Common myeloid progenitor, CD34-positive (primary cell): ENCODE measurements at regions not wholly inside any gene's neighbourhood (a gene's known extent, or its start where the extent isn't known, plus 50 kb on each side); places are given as distances from the start of the nearest gene placed in this dataset.

ENCODE experiments used
- CTCF ChIA-PET: fragments of 350-600 bp; sonication (Branson Sonifier 250); formaldehyde crosslinking; loops from one replicate; lab custom pipeline; 2021; ENCODE audit warnings: antibody characterized with exemption; lab: Charles Lee
- POLR2A ChIA-PET: fragments of 350-600 bp; sonication (Branson Sonifier 250); formaldehyde crosslinking; loops from one replicate; lab custom pipeline; 2021; ENCODE audit warnings: antibody characterized with exemption; lab: Charles Lee
- DNase-seq, 3 donors: peaks; one replicate each; pipeline versions ENCODE4 v3.0.0 to v3.0.0-alpha.2; 2013
- H3K27ac ChIP-seq, 2 experiments: 1 replicate in 1 of 2; 2 replicates in 1 of 2; pipeline ENCODE4 v1.7.0; 2013; ENCODE audit warnings: inconsistent platforms in 2 of 2, low read length in 2 of 2, mild to moderate bottlenecking in 2 of 2, low read depth in 1 of 2, moderate library complexity in 1 of 2; ENCODE audit not compliant: severe bottlenecking in 2 of 2, insufficient read depth in 1 of 2, poor library complexity in 1 of 2
- H3K27me3 ChIP-seq, 5 experiments: replicated peaks in 2 of 5; 1 replicate in 3 of 5; 2 replicates in 2 of 5; pipeline versions ENCODE4 v1.6.1 to v1.7.0; 2013; ENCODE audit warnings: low read length in 4 of 5, mild to moderate bottlenecking in 2 of 5, moderate library complexity in 2 of 5, inconsistent platforms in 1 of 5; ENCODE audit not compliant: insufficient read depth in 5 of 5, control insufficient read depth in 4 of 5
- H3K36me3 ChIP-seq, 4 experiments: 1 replicate in 2 of 4; 2 replicates in 2 of 4; pipeline versions ENCODE4 v1.6.1 to v1.7.0; 2013; ENCODE audit warnings: low read length in 3 of 4, control low read depth in 1 of 4, mild to moderate bottlenecking in 1 of 4; ENCODE audit not compliant: control insufficient read depth in 4 of 4, insufficient read depth in 4 of 4
- H3K4me1 ChIP-seq, 4 experiments: 1 replicate in 3 of 4; 2 replicates in 1 of 4; pipeline versions ENCODE4 v1.6.1 to v1.7.1; 2013; ENCODE audit warnings: low read length in 3 of 4, mild to moderate bottlenecking in 3 of 4, control low read depth in 1 of 4, inconsistent platforms in 1 of 4, moderate library complexity in 1 of 4; ENCODE audit not compliant: control insufficient read depth in 4 of 4, insufficient read depth in 4 of 4; ENCODE audit errors: control extremely low read depth in 1 of 4
- H3K4me3 ChIP-seq, 7 experiments: 1 replicate in 4 of 7; 2 replicates in 3 of 7; pipeline versions ENCODE4 v1.5.1 to v1.7.0; 2013; ENCODE audit warnings: mild to moderate bottlenecking in 7 of 7, low read length in 6 of 7, moderate library complexity in 6 of 7, inconsistent platforms in 2 of 7, low read depth in 2 of 7, control low read depth in 1 of 7; ENCODE audit not compliant: insufficient read depth in 4 of 7, control insufficient read depth in 1 of 7; ENCODE audit errors: extremely low read depth in 1 of 7
- H3K9me3 ChIP-seq, 5 experiments: 1 replicate in 4 of 5; 2 replicates in 1 of 5; pipeline versions ENCODE4 v1.6.1 to v1.7.1; 2013; ENCODE audit warnings: low read length in 4 of 5, mild to moderate bottlenecking in 2 of 5, inconsistent platforms in 1 of 5, low read depth in 1 of 5, moderate library complexity in 1 of 5; ENCODE audit not compliant: control insufficient read depth in 4 of 5, insufficient read depth in 2 of 5; ENCODE audit errors: control extremely low read depth in 1 of 5
- WGBS: methylation state at CpG from one replicate; pipeline ENCODE4 v1.1.5; 2013; ENCODE audit not compliant: insufficient coverage; 5-methylcytosine and 5-hydroxymethylcytosine counted together

DNA sequence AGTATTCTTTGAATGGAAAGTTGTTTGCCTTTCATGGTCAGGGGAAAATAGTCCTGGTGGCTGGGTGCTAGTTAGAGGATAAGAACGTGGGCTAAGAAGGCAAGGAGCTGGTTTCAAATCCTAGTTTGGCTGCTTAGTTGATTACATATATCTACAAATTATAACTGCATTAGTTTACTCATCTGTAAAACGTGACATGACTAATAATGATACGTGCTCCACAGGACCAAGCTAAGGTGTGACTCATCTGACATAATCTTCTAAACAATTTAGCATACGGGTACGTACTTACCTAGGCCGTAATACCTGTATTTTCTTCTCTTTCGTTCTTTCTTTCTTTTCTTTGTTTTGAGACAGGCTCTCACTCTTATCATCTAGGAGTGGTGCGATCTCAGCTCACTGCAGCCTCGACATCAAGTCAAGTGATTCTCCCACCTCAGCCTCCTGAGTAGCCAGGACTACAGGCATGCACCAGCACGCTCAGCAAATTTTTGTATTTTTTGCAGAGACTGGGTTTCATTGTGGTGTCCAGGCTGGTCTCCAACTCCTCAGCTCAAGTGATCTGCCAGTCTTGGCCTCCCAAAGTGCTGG lies 1274.2 kb upstream of the GJE1 start:
- Histone ChIP-seq H3K4me3 (no peak overlapping the region), H3K4me1 (peaks cover 0 to 14% (median 2%) of the 10 kb centered on the region in 4 experiments), H3K27ac (no peak overlapping the region), H3K27me3 (no peaks in the 10 kb centered on the region), H3K9me3 (peaks cover 0 to 3% (median 0%) of the 10 kb centered on the region in 5 experiments), H3K36me3 (no peaks in the 10 kb centered on the region)
- ChIA-PET POLR2A (no interaction called here), CTCF (interaction anchor here (1.1 kb wide), 1 partner anchor 9 kb away, joined by 3 read pairs; no protein-coding TSS in a partner anchor)
- DNase-seq, result no peak
- 97% methylated on average over 9 of the region's 10 CpGs for WGBS

DNA sequence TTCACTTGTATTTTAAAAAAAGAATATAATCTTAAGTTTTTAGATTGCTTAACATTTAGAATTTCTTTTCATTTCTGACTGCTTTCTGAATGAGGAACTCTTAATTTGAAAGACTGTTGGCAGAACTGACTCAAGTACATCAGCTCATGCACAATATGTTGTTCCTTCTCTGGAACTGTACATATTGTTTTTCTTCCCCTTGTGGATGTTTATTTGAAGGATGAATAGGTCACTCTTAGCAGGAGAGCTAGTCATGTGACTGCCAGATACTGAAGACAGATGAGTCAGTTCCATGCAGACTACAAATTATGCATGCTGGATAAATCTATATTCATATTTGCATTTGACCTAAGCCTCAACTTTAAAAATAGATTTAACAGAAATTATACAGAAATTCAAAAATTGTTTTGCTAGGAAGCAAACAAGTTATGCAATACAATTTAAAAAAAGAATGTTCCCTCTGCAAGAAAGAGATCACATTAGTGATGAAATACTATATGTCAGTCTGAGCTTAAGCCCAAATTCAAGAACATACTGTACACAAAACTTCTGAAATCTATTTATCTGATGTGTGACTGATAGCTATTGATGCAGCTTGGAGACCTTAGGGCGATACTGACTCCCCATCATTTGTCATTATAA lies 1274.9 kb upstream of the GJE1 start:
- peak in 2 of 3 donors; percentile 34 to 37 for DNase-seq
- no peak overlapping the region for H3K27ac ChIP-seq
- no CpG with 5 or more reads among the region's 1 CpG for WGBS

DNA sequence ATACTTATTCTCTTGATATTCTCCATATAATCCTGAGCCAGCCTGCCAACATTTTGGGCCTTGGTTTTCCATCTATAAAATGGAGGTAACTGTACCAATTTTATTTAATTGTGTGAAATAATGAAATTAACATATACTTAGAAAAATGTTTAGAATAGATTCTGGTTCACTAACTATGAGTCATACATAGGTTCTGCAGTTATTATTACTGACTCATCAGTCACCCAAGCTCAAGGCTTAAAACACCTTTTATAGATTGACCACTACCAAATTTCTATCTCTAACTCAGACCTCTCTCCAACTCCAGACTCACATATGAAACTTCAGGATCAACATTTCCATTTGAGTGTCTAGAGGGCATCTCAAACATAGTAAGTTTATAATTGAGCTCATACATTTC lies 1277.2 kb upstream of the GJE1 start:
- Histone ChIP-seq H3K27ac (no peak overlapping the region), H3K27me3 (no peaks in the 10 kb centered on the region)
- no peak for DNase-seq

More for the DNA sequence above, 1274.9 kb upstream of the GJE1 start:
- peaks cover 0 to 3% (median 0%) of the 10 kb centered on the region in 5 experiments for H3K9me3 ChIP-seq
- POLR2A ChIA-PET, result interaction anchor here (0.5 kb wide), 1 partner anchor 898 kb away, joined by 3 read pairs; no protein-coding TSS in a partner anchor
- H3K4me1 ChIP-seq, result peaks cover 0 to 14% (median 2%) of the 10 kb centered on the region in 4 experiments
- H3K36me3 ChIP-seq, result no peaks in the 10 kb centered on the region
- CTCF ChIA-PET, result interaction anchor here (1.1 kb wide), 1 partner anchor 9 kb away, joined by 3 read pairs; no protein-coding TSS in a partner anchor
- no peak overlapping the region for H3K4me3 ChIP-seq
- H3K27me3 ChIP-seq, result no peaks in the 10 kb centered on the region

DNA sequence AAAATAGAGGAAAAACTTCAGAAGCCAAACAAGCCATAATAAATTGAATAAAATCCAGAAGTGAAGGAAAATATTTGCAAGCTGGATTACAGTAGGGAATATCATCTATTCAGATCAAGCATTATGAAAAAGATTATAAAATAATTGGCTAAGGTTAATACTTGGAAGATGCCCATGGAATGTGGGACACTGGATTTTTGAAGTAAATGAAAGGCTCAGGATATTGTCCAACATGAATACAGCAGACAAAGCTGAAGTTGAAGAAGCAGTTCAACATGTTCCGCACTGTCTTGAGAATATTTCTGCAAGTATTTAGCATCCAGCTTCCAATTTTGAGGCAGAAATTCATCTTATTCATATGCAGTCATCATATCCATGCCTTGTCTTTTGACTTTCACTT lies 1278.4 kb upstream of the GJE1 start:
- peaks cover 0 to 14% (median 2%) of the 10 kb centered on the region in 4 experiments for H3K4me1 ChIP-seq
- ChIA-PET CTCF (interaction anchor here (1.0 to 1.7 kb wide), 3 partner anchors 9 to 41 kb away, joined by 4 read pairs; no protein-coding TSS in a partner anchor), POLR2A (no interaction called here)

More for the DNA sequence above, 1277.2 kb upstream of the GJE1 start:
- Histone ChIP-seq H3K36me3 (no peaks in the 10 kb centered on the region), H3K4me3 (no peak overlapping the region), H3K9me3 (peaks cover 0 to 2% (median 0%) of the 10 kb centered on the region in 5 experiments), H3K4me1 (peaks cover 0 to 14% (median 2%) of the 10 kb centered on the region in 4 experiments)
- ChIA-PET CTCF (interaction anchor here (1.1 kb wide), 1 partner anchor 8 kb away, joined by 4 read pairs; no protein-coding TSS in a partner anchor), POLR2A (no interaction called here)

DNA sequence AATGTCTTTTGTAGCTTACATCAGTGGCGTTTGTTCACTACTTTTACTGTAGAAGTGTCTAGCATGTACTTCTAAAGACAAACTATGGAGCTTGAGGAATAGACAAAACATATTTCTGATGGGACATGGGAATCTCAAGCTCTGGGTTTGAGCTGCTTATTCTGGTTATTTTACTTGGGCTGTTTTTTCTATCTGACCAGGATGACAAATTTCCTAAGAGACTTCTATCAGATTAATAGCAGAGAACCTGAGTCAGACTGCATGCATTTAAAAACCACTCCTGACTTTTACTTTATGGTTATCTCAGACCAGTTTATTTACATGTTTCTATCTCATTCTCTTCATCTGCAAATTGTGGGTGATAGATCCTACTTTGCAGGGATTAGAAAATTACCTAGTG lies 1282.3 kb upstream of the GJE1 start:
- no peak overlapping the region for H3K27ac ChIP-seq
- WGBS, result 100% methylated on average over 1 of the region's 1 CpG
- POLR2A ChIA-PET, result no interaction called here
- no peaks in the 10 kb centered on the region for H3K36me3 ChIP-seq
- CTCF ChIA-PET, result no interaction called here
- no peak overlapping the region for H3K4me3 ChIP-seq
- H3K27me3 ChIP-seq, result no peaks in the 10 kb centered on the region
- peaks cover 0 to 6% (median 0%) of the 10 kb centered on the region in 4 experiments for H3K4me1 ChIP-seq
- no peak for DNase-seq
- H3K9me3 ChIP-seq, result peaks cover 0 to 2% (median 0%) of the 10 kb centered on the region in 5 experiments

More for the DNA sequence above, 1278.4 kb upstream of the GJE1 start:
- Histone ChIP-seq H3K27ac (no peak overlapping the region), H3K4me3 (no peak overlapping the region), H3K36me3 (no peaks in the 10 kb centered on the region), H3K9me3 (peaks cover 0 to 2% (median 0%) of the 10 kb centered on the region in 5 experiments), H3K27me3 (no peaks in the 10 kb centered on the region)
- WGBS, result 100% methylated on average over 1 of the region's 1 CpG
- DNase-seq, result no peak

DNA sequence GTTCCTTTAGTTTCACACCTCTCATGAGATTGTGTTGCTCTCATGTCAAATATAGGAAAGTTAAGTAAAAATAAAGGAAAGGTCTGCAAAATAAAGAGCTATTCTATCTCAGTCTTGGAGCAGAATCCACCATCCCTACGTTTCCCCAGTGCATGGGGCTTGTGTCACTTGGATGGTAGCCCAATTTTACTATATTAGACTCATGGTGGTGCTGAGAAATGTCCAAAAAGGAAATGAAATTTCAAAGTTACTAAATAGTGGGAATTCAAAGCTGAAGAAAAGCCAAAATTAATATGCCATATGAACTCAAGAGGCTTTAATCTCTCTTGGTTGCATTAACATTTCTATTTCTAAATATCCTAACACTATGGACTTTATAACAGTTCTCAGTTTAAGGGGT lies 1283.3 kb upstream of the GJE1 start:
- no peaks in the 10 kb centered on the region for H3K27me3 ChIP-seq
- peaks cover 0 to 2% (median 0%) of the 10 kb centered on the region in 5 experiments for H3K9me3 ChIP-seq
- CTCF ChIA-PET, result interaction anchor here (1.0 kb wide), 1 partner anchor 8 kb away, joined by 3 read pairs; no protein-coding TSS in a partner anchor
- no CpG with 5 or more reads among the region's 1 CpG for whole genome bisulfite sequencing
- no peak for DNase-seq
- POLR2A ChIA-PET, result no interaction called here
- H3K4me1 ChIP-seq, result peaks cover 0 to 6% (median 0%) of the 10 kb centered on the region in 4 experiments
- no peak overlapping the region for H3K27ac ChIP-seq
- no peaks in the 10 kb centered on the region for H3K36me3 ChIP-seq
- no peak overlapping the region for H3K4me3 ChIP-seq

DNA sequence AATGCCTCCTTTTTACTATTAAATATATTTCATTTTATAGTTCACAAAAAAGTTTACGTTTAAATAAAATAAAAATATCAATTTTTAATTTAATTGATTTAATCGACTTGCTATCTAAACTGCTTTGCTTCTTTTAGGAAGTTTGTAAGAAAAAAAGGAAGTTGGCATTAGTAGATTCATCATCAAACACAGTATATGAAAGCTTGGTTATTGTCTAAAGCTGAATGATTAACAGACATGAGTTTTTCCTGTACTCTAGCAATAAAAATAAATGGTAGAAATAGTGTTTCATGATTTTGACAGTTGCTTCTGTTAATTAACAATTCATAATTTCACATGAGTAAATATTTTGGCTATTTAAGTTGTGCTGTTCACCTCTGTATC lies 1285.5 kb upstream of the GJE1 start:
- Histone ChIP-seq H3K27me3 (no peaks in the 10 kb centered on the region), H3K9me3 (no peaks in the 10 kb centered on the region), H3K4me1 (no peaks in the 10 kb centered on the region), H3K36me3 (no peaks in the 10 kb centered on the region), H3K27ac (no peak overlapping the region), H3K4me3 (no peak overlapping the region)
- peak in 2 of 3 donors; percentile 11 to 16 for DNase-seq
- POLR2A ChIA-PET, result no interaction called here
- no CpG with 5 or more reads among the region's 2 CpGs for WGBS
- CTCF ChIA-PET, result no interaction called here
